ENCODE measurements at regions not wholly inside any gene's neighbourhood (a gene's known extent, or its start where the extent isn't known, plus 50 kb on each side); places are given as distances from the start of the nearest gene placed in this dataset.

- WGBS (ENCODE audit: missing lambda C conversion rate) = 7% methylated on average over 5 of the region's 5 CpGs
- no peak for DNase-seq (ENCODE audit: low read depth in 1 of 2, low spot score in 1 of 2)
- CTCF ChIA-PET = interaction anchor here (1.1 kb wide), 1 partner anchor 132 kb away, joined by 3 read pairs; no protein-coding TSS in a partner anchor
- POLR2A ChIA-PET = no interaction called here
- Histone ChIP-seq H3K4me2 (no peak overlapping the region), H3K4me1 (no peaks in the 10 kb centered on the region), H3K27ac (no peak overlapping the region), H3K9me3 (no peaks in the 10 kb centered on the region), H3K4me3 (no peak overlapping the region)
- TF ChIP-seq GATA3 (IDR thresholded peaks at IDR 0.05; ENCODE audit: borderline replicate concordance) (no peak), RAD21 (conservative IDR thresholded peaks at IDR 0.05 in 1 of 2, IDR thresholded peaks at IDR 0.05 in 1 of 2) (peak in 1 of 2 experiments; percentile 48; a peak in 2 of 5 replicates)
- no peak for FAIRE-seq
- ATAC-seq = no peak
These were observed 130.7 kb downstream of the ADRA2A start for GRCh38 chr10:111207500-111207899.

- FAIRE-seq (no peak), DNase-seq (ENCODE audit: low read depth in 1 of 2, low spot score in 1 of 2) (no peak), ATAC-seq (no peak)
- Histone ChIP-seq H3K9me3 (no peaks in the 10 kb centered on the region), H3K27ac (no peak overlapping the region), H3K4me2 (no peak overlapping the region), H3K4me3 (no peak overlapping the region), H3K4me1 (no peaks in the 10 kb centered on the region)
- POLR2A ChIA-PET = no interaction called here
- WGBS (ENCODE audit: missing lambda C conversion rate) = 0% methylated on average over 3 of the region's 3 CpGs
- CTCF ChIA-PET = interaction anchor here (1.1 kb wide), 1 partner anchor 20 kb away, joined by 3 read pairs; no protein-coding TSS in a partner anchor
- TF ChIP-seq MAX (IDR thresholded peaks at IDR 0.05) (no peak), MAFK (IDR thresholded peaks at IDR 0.05; ENCODE audit: partially characterized antibody) (no peak), SMC3 (IDR thresholded peaks at IDR 0.05) (no peak), ATOH8 (CRISPR knock-in tag; IDR thresholded peaks at IDR 0.05; ENCODE audit: low read depth) (no peak), TP53 (CRISPR knock-in tag; IDR thresholded peaks at IDR 0.05) (no peak), ZFP36 (IDR thresholded peaks at IDR 0.05; ENCODE audit: borderline replicate concordance, partially characterized antibody) (no peak), ZC3H11A (IDR thresholded peaks at IDR 0.05) (no peak), CHD2 (IDR thresholded peaks at IDR 0.05; ENCODE audit: low read length, partially characterized antibody) (no peak), EP300 (IDR thresholded peaks at IDR 0.05) (no peak)
These were observed 132.1 kb downstream of the ADRA2A start for GRCh38 chr10:111208951-111209350.

GRCh38 chr10:111209692-111210091, 132.9 kb downstream of the ADRA2A start:
- ATAC-seq (no peak), FAIRE-seq (no peak), DNase-seq (ENCODE audit: low read depth in 1 of 2, low spot score in 1 of 2) (no peak)
- no peak for TF ChIP-seq KDM1A (IDR thresholded peaks at IDR 0.05; ENCODE audit: low read depth)
- TF ChIP-seq FOSL2 (IDR thresholded peaks at IDR 0.05) = no peak
- TF ChIP-seq FOSL2 (CRISPR knock-in tag; IDR thresholded peaks at IDR 0.05) = no peak
- TF ChIP-seq HOXB13 (CRISPR knock-in tag; IDR thresholded peaks at IDR 0.05; ENCODE audit: low read depth) = no peak
- no peak for TF ChIP-seq CHD2 (IDR thresholded peaks at IDR 0.05; ENCODE audit: low read length, partially characterized antibody)
- no peak for TF ChIP-seq TFCP2L1 (CRISPR knock-in tag; IDR thresholded peaks at IDR 0.05)
- TF ChIP-seq GATA3 (IDR thresholded peaks at IDR 0.05; ENCODE audit: borderline replicate concordance) = no peak
- no peak for TF ChIP-seq ELK1 (IDR thresholded peaks at IDR 0.05; ENCODE audit: low read depth, low read length)
- no peak for TF ChIP-seq HOXA7 (CRISPR knock-in tag; IDR thresholded peaks at IDR 0.05)
- TF ChIP-seq SREBF2 (IDR thresholded peaks at IDR 0.05) = no peak
- TF ChIP-seq CBX2 (IDR thresholded peaks at IDR 0.05; ENCODE audit: borderline replicate concordance, low read depth) = no peak
- no peak for TF ChIP-seq TP53 (CRISPR knock-in tag; IDR thresholded peaks at IDR 0.05)
- no peak for TF ChIP-seq CEBPB (IDR thresholded peaks at IDR 0.05)
- no peak for TF ChIP-seq ZC3H11A (IDR thresholded peaks at IDR 0.05)
- no peak for TF ChIP-seq HOXB5 (CRISPR knock-in tag; IDR thresholded peaks at IDR 0.05)
- POLR2A ChIA-PET = no interaction called here
- CTCF ChIA-PET = no interaction called here
- no peaks in the 10 kb centered on the region for H3K4me1 ChIP-seq
- no peak overlapping the region for H3K4me3 ChIP-seq
- H3K4me2 ChIP-seq = no peak overlapping the region
- no peaks in the 10 kb centered on the region for H3K9me3 ChIP-seq
- 1% methylated on average over 5 of the region's 5 CpGs for WGBS (ENCODE audit: missing lambda C conversion rate)
- no peak overlapping the region for H3K27ac ChIP-seq
